ENCODE measurements at regions not wholly inside any gene's neighbourhood (a gene's known extent, or its start where the extent isn't known, plus 50 kb on each side); places are given as distances from the start of the nearest gene placed in this dataset.
"Not testable (repeated sequence)": the region's sequence is repeated elsewhere in the genome, so short reads cannot be mapped to it uniquely, and the experiment has no call there.

- no peak for DNase-seq
These were observed 72.2 kb upstream of the SLC25A33 start for GRCh38 chr1:9466780-9467758.

GRCh38 chr1:9469882-9470281, 69.4 kb upstream of the SLC25A33 start:
- not testable (repeated sequence) for DNase-seq

- DNase-seq, result no peak
These were observed 67.6 kb upstream of the SLC25A33 start for GRCh38 chr1:9471679-9472078.

- DNase-seq, result no peak
These were observed 66.8 kb upstream of the SLC25A33 start for GRCh38 chr1:9472386-9473031.

- DNase-seq, result peak; percentile 88
These were observed 66.0 kb upstream of the SLC25A33 start for GRCh38 chr1:9473032-9473807.

- no peak for DNase-seq
These were observed 64.1 kb upstream of the SLC25A33 start for GRCh38 chr1:9475061-9475627.

- peak; percentile 35 for DNase-seq
These were observed 62.3 kb upstream of the SLC25A33 start for GRCh38 chr1:9476790-9477463.

- DNase-seq, result no peak
These were observed 61.7 kb upstream of the SLC25A33 start for GRCh38 chr1:9477535-9477934.

GRCh38 chr1:9478021-9478420, 61.2 kb upstream of the SLC25A33 start:
- DNase-seq, result no peak

GRCh38 chr1:9481048-9481447, 58.2 kb upstream of the SLC25A33 start:
- no peak for DNase-seq

GRCh38 chr1:9482403-9482802, 56.9 kb upstream of the SLC25A33 start:
- DNase-seq, result no peak

- no peak for DNase-seq
These were observed 56.3 kb upstream of the SLC25A33 start for GRCh38 chr1:9482816-9483572.

- no peak for DNase-seq
These were observed 52.7 kb upstream of the SLC25A33 start for GRCh38 chr1:9486466-9487140.
